ENCODE measurements at regions not wholly inside any gene's neighbourhood (a gene's known extent, or its start where the extent isn't known, plus 50 kb on each side); places are given as distances from the start of the nearest gene placed in this dataset.
"Not testable (repeated sequence)": the region's sequence is repeated elsewhere in the genome, so short reads cannot be mapped to it uniquely, and the experiment has no call there.

DNA sequence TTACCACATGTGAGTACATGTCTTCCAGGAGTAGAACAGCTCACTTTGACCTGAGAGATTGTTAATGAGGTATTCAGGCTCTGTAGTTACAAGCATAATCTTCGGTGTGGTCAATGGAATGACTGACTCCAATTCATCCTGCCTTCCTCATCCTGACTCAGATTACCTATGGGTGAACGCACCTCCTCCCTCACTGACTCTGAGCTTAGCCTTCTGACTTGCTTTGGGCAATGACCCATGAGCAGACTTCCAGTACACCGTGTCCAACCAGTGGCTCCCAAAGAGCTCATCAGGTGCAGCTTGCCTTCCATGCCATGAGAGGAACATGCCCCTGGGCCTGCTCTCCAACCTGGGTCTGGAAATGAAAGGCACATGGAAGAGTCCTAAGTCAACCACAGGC is 361.0 kb upstream of the FRG1 start:
- DNase-seq, result not testable (repeated sequence)

GRCh38 chr4:189586908-189587632 is 353.6 kb upstream of the FRG1 start:
- not testable (repeated sequence) for DNase-seq

DNA sequence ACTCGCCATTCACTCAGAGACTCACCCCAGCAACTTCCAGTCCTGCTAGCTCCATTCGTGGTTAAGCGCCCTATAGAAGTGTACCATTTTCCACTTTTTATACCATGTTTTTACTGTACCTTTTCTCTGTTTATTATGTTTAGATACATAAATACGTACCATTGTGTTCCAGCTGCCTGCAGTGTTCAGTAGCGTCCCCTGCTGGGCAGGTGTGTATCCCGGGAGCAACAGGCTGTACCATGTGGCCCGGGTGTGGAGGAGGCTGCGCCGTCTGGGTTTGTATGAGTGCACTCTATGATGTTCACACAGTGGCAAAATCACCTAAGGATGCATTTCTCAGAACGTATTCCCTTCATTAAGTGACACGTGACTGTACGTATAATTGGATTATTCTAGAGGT is 351.5 kb upstream of the FRG1 start:
- not testable (repeated sequence) for DNase-seq

- no peak for DNase-seq
Observed at GRCh38 chr4:189592890-189593289, 347.8 kb upstream of the FRG1 start.

DNA sequence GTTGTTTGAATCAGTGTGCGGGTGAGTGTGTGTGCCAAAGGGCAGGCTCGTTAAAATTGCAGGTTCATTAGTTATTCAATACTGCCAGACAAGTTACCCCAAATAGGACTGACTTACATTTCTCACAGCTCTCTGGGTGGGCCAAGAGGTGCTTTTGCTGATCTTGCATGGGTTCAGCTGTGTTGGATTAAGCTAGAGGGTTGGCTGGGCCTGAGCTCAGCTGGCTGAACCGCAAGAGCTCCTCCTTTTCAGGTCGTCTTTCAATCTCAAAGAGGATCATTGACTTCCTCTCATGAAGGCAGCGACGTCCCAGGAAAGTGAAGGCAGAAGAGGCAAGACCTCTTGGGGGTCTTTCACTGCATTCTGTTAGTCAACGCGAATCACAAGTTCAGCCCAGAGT is 343.3 kb upstream of the FRG1 start:
- no peak for DNase-seq

- no peak for DNase-seq
Observed at GRCh38 chr4:189600264-189600663, 340.4 kb upstream of the FRG1 start.

DNA sequence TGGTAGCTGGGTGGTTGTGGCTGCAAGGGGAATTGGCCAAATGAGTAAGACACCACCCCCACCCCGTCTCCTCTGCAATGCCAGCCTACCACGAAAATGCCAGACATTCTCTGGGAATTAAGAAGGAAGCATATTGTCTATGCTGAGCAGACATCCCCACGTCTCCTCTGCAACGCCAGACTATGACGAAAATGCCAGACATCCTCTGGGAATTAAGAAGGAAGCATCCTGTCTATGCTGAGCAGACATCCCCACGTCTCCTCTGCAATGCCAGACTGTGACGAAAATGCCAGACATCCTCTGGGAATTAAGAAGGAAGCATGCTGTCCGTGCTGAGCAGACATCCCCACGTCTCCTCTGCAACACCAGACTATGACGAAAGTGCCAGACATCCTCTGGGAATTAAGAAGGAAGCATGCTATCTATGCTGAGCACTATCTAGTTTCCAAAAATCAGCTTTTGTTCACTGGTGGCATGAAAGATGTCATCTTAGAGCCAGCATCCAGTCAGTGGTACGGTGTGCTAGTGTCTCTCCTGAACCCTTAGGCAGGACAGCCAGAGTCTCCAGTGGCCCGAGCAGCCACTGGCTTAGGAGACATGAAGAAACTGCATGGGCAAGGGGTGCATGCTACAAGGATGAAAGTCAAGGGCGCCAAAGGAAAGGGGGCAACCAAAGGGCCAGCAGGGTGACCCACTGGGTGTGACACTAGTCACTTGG is 339.8 kb upstream of the FRG1 start:
- no peak for DNase-seq

GRCh38 chr4:189602827-189603226 is 337.8 kb upstream of the FRG1 start:
- not testable (repeated sequence) for DNase-seq

- not testable (repeated sequence) for DNase-seq
Observed at GRCh38 chr4:189610571-189610970, 330.1 kb upstream of the FRG1 start.

DNA sequence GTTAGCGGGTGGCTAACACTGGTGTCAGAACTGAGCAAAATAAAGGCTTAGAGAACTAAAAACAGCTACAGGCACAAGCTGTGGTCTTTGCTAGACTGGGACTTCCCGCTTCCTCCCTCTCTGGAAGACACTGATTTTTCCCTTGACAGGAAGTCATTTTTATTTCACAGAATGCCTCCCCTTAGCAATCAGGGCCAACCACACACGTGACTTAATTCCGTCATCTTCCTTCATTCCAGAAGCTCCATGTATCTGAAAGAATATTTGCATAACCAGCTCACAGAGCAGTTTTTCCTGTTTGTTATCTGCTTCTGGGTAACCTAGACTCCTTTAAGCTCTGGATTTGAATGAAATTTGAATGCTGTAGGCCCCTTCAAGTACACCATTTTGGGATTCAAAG is 327.5 kb upstream of the FRG1 start:
- no peak for DNase-seq

DNA sequence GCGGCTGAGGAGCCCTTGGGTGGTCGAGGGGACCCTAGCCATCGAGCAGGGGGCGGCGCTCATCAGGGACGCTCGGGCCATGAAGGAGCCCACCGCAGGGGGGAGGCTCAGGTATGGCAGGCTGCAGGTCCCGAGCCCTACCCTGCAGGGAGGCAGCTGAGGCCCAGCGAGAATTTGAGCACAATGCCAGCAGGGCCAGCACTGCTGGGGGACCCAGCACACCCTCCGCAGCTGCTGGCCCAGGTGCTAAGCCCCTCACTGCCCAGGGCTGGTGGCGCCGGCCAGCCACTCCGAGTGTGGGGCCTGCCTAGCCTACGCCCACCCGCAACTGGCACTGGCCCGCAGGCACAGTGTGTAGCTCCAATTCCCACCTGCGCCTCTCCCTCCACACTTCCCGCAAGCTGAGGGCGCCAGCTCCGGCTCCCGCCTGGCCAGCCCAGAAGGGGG is 325.4 kb upstream of the FRG1 start:
- no peak for DNase-seq

GRCh38 chr4:189617741-189618140 is 322.9 kb upstream of the FRG1 start:
- DNase-seq, result not testable (repeated sequence)

DNA sequence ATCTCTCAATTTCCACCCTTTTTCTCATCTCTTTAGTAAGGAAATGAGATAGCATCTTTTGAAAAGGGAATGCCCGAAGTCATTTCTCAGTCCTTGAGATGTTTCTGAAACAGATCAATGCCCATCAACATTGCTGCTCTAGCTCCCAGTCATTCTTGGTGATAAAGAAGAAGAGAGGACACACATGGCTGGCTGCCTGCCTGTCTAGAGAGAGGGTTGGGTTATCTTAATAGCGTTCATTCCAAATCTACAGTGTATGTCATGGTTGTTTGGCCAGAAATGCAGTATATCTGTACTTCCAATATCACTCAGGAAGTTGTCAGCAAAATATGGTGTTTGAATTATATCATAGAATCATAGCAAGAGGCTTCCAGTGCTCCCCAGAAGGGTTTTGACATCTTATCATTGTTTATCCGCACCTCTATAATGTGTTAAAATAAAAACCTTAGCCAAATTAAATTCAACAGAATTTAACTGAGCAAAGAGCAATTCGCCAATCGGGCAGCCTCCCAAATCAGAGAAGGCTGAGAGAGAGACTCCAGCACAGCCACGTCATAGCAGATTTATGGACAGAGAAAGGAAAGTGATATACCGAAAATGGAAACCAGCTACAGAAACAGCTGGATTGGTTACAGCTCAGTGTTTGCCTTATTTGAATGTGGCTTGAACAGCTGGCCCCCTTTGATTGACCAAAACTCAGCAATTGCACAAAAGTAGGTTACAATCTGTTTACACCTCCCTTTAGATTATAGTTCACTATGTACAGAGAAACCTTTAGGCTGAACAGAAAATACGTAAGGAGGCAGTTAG is 321.0 kb upstream of the FRG1 start:
- DNase-seq, result not testable (repeated sequence)

- DNase-seq, result not testable (repeated sequence)
Observed at GRCh38 chr4:189622574-189622973, 318.1 kb upstream of the FRG1 start.

DNA sequence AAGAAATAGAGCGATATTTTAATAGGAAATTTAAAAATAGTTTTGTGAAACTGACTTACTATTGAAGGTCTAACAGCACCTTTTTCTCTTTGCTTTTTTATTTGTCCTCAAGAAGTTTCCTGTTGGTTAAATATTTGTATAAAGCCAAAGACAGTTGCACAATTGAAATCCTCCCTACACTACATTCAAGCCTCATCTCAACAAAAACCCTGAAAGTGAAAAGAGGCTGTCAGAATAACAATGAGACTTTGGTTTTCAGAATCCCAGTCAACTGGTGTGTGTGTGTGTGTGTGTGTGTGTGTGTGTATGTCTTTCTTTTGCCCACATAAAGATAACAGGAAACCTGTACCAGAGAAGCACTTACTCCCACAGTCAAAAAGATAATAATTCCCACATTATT is 313.6 kb upstream of the FRG1 start:
- DNase-seq, result not testable (repeated sequence)

GRCh38 chr4:189629733-189630132 is 310.9 kb upstream of the FRG1 start:
- not testable (repeated sequence) for DNase-seq

DNA sequence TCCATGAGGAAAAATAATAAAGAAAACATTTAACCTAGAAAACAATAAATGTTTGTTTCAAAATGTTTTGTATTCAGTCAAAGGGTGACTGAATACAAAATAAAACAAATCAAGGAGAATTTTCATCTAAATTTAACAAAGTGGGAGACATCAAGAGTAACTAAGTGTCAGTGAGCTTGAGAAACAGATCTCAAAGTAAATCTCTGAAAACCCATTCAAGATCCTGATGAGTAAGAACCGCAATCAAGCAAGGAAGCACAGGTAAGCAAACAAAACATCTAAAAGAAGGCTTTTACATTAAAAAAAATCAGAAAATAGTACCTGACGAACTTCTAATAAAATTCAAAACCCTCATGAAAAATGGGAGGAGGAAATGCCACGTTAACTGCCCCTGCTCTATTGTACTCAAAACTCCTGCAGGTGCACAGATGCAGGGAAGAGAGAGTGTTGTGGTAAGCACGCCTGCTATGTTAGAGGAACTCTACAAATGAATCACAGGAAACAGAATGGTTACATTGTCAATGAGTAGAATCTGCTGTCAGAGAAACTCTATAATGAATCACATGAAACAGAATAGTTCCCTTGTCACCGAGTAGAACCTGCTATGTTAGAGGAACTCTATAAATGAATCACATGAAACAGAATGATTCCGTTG is 309.6 kb upstream of the FRG1 start:
- DNase-seq, result not testable (repeated sequence)

- DNase-seq, result not testable (repeated sequence)
Observed at GRCh38 chr4:189631568-189631916, 309.1 kb upstream of the FRG1 start.

DNA sequence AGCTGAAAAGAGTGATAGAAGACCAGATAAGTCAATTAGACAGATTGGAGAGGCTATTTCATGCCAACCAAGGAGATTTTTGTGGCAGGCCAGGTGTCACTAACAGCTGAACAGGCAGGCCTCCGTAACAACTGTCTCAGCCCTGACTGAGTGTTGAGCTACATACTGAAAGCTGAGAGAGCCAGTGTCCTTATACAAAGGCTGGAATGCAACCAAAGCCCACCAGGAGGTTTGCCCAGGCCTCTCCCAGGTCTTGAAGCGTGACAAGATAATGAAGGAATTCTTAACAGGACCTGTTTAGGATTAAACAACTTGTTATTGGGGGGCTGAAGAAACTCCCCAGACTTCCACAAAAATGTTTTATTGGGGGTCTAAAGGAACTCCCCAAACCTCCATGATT is 290.2 kb upstream of the FRG1 start:
- DNase-seq, result not testable (repeated sequence)

DNA sequence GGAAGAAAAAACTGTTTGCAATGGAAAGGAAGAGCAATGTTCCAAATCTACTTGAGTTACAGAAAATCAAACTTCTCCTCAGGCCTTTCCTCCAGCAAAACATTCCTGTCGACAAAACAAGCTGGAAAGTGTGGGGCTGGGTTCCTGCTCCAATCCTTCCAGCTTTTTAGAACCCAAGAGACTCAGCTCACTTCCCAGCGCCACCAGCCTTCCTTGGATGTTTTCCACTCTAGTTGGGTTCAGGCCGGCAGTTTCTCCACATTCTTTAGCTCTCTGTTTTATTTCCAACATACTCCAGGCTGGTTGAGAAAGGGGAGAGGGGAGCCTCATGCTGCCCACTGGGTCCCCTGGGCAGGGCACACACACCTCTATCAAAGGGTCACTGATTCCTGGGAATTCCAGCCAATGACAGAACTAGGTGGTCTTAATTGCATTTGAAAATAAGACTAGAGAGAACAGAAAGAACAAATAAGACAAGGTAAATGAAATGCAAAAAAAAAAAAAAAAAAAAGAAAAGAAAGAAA is 287.5 kb upstream of the FRG1 start:
- not testable (repeated sequence) for DNase-seq

- not testable (repeated sequence) for DNase-seq
Observed at GRCh38 chr4:189653983-189654382, 286.7 kb upstream of the FRG1 start.

DNA sequence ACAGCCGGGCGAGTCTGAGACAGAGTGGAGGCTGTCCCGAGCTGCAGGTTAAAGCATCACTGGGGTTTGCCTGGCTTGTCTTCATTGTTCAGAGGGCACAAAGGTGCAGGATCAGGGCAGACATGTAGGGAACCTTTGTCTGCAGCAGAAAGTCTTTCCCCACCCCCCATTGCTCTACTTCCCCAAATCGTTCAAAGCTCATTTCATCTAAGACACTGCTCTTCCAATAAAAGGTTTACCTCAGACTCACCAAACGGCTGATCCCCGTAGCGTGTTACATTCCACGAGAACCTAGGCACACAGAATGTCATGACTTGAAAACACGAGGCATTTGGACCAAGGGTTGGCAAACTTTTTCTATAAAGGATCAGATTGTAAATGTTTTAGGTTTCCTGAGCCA is 286.3 kb upstream of the FRG1 start:
- not testable (repeated sequence) for DNase-seq

DNA sequence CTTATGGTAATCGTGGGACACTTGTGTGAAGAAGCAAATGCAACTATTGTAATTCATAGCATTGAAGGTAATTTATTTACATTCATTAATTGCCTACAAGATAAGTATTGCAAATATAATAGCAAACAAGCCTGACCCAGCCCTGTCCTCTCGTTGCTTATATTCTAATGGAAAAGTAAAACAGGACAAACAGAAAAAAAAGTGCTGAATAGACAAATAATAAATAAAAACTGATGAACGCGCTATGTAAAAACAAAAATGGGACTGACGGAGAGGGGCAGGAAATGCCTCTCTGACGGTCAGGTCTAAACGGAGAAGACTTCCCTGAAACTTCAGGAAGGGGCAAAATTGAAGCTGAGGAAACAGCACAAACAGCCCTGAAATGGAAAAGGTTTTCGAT is 284.9 kb upstream of the FRG1 start:
- DNase-seq, result not testable (repeated sequence)

Data from NCI-H1092 treated with DMSO at 0.1 percent for 48 hours (cell line).